NAMALWA (cell line): ENCODE measurements at regions not wholly inside any gene's neighbourhood (a gene's known extent, or its start where the extent isn't known, plus 50 kb on each side); places are given as distances from the start of the nearest gene placed in this dataset.

Experiments
- DNase-seq: peaks from one replicate; pipeline ENCODE4 v3.0.0-alpha.2; 2015; ENCODE audit warnings: low spot score

GRCh38 chr20:52864916-52865605, 107.1 kb upstream of the TSHZ2 start:
- DNase-seq: no peak

- no peak for DNase-seq
Observed at GRCh38 chr20:52859156-52859876, 112.8 kb upstream of the TSHZ2 start.

- DNase-seq: no peak
Observed at GRCh38 chr20:52852714-52853113, 119.4 kb upstream of the TSHZ2 start.

GRCh38 chr20:52847731-52848359, 124.3 kb upstream of the TSHZ2 start:
- no peak for DNase-seq

- no peak for DNase-seq
Observed at GRCh38 chr20:52847029-52847660, 125.0 kb upstream of the TSHZ2 start.

- no peak for DNase-seq
Observed at GRCh38 chr20:52845044-52845443, 127.1 kb upstream of the TSHZ2 start.

- no peak for DNase-seq
Observed at GRCh38 chr20:52843425-52843824, 128.7 kb upstream of the TSHZ2 start.

GRCh38 chr20:52841003-52841402, 131.2 kb upstream of the TSHZ2 start:
- DNase-seq: no peak

- no peak for DNase-seq
Observed at GRCh38 chr20:52840041-52840440, 132.1 kb upstream of the TSHZ2 start.

GRCh38 chr20:52838510-52839241, 133.5 kb upstream of the TSHZ2 start:
- DNase-seq: no peak

GRCh38 chr20:52837378-52837777, 134.8 kb upstream of the TSHZ2 start:
- DNase-seq: no peak

GRCh38 chr20:52833901-52834300, 138.3 kb upstream of the TSHZ2 start:
- no peak for DNase-seq

GRCh38 chr20:52832151-52832774, 139.9 kb upstream of the TSHZ2 start:
- DNase-seq: no peak

- no peak for DNase-seq
Observed at GRCh38 chr20:52830598-52830997, 141.6 kb upstream of the TSHZ2 start.

GRCh38 chr20:52829111-52829510, 143.0 kb upstream of the TSHZ2 start:
- no peak for DNase-seq

- DNase-seq: no peak
Observed at GRCh38 chr20:52828199-52828598, 144.0 kb upstream of the TSHZ2 start.

- DNase-seq: no peak
Observed at GRCh38 chr20:52826722-52827121, 145.4 kb upstream of the TSHZ2 start.

GRCh38 chr20:52826321-52826720, 145.8 kb upstream of the TSHZ2 start:
- no peak for DNase-seq

- DNase-seq: no peak
Observed at GRCh38 chr20:52824494-52825216, 147.5 kb upstream of the TSHZ2 start.

GRCh38 chr20:52823303-52823702, 148.9 kb upstream of the TSHZ2 start:
- no peak for DNase-seq
